Stomach (tissue), 8 donors: ENCODE measurements at regions not wholly inside any gene's neighbourhood (a gene's known extent, or its start where the extent isn't known, plus 50 kb on each side); places are given as distances from the start of the nearest gene placed in this dataset.

Experiments
- DNase-seq, 2 donors: peaks; one replicate each; pipeline versions ENCODE4 v3.0.0 to v3.0.0-alpha.2; 2013 to 2019
- H3K27ac ChIP-seq, 5 donors: fragments of 200-600 bp in 4 of 5; sonication (generic) in 4 of 5; one replicate each; pipeline ENCODE4 v1.5.1; 2013 to 2019; ENCODE audit warnings: mild to moderate bottlenecking in 1 of 5, moderate library complexity in 1 of 5
- H3K27me3 ChIP-seq, 3 donors: fragments of 200-600 bp; sonication (generic); one replicate each; pipeline ENCODE4 v1.5.1; 2017 to 2019; ENCODE audit warnings: mixed run types in 1 of 3
- H3K36me3 ChIP-seq, 4 donors: fragments of 200-600 bp; sonication (generic); 1 replicate in 3 of 4; 2 replicates in 1 of 4; pipeline ENCODE4 v1.5.1; 2016 to 2019
- H3K4me1 ChIP-seq, 4 donors: fragments of 200-600 bp; sonication (generic); one replicate each; pipeline ENCODE4 v1.5.1; 2016 to 2019
- H3K4me3 ChIP-seq, 4 donors: fragments of 200-600 bp; sonication (generic) in 3 of 4; one replicate each; pipeline ENCODE4 v1.5.1; 2016 to 2019; ENCODE audit warnings: mild to moderate bottlenecking in 1 of 4
- H3K9me3 ChIP-seq, 4 donors: fragments of 200-600 bp; sonication (generic); one replicate each; pipeline ENCODE4 v1.5.1; 2016 to 2019
- EP300 ChIP-seq: sonication (generic); formaldehyde crosslinking; IDR thresholded peaks from one replicate; pipeline ENCODE4 v1.6.1; 2017; ENCODE audit warnings: antibody characterized with exemption
- POLR2A ChIP-seq, 4 donors: fragments of 450-650 bp; IDR thresholded peaks; one replicate each; pipeline ENCODE4 v1.6.1; 2016; ENCODE audit warnings: antibody characterized with exemption in 4 of 4, control low read depth in 2 of 4, mild to moderate bottlenecking in 1 of 4, moderate library complexity in 1 of 4
- POLR2AphosphoS5 ChIP-seq, 3 donors: sonication (generic); formaldehyde crosslinking; IDR thresholded peaks; one replicate each; pipeline ENCODE4 v1.6.1; 2016; ENCODE audit warnings: antibody characterized with exemption in 3 of 3
- WGBS, 5 donors: extraction: QIAGEN DNeasy Blood & Tissue Kit in 3 of 5; methylation state at CpG; one replicate each; pipeline versions ENCODE4 v1.1.5 to v1.1.7; 2013 to 2018; 5-methylcytosine and 5-hydroxymethylcytosine counted together
- intact Hi-C: fragments of 100-400 bp; cut with DNase I; formaldehyde crosslinking; loops from one replicate; pipeline ENCODE4 v1.15.1; 2023; ENCODE audit warnings: low total_unique reads
- TF ChIP-seq, protein P1 (sequence below), 7 experiments: fragments of 450-650 bp in 4 of 7; fragments of 200-600 bp in 3 of 7; sonication (generic) in 3 of 7; IDR thresholded peaks; one replicate each; pipeline ENCODE4 v1.5.1; 2016 to 2019; ENCODE audit warnings: antibody characterized with exemption in 7 of 7, control low read depth in 2 of 7, mild to moderate bottlenecking in 1 of 7
- donor health status: healthy with polysubstance abuse.
- donor health status: Bipolar disorder and iron deficiency.
- donor health status: healthy.

DNA sequence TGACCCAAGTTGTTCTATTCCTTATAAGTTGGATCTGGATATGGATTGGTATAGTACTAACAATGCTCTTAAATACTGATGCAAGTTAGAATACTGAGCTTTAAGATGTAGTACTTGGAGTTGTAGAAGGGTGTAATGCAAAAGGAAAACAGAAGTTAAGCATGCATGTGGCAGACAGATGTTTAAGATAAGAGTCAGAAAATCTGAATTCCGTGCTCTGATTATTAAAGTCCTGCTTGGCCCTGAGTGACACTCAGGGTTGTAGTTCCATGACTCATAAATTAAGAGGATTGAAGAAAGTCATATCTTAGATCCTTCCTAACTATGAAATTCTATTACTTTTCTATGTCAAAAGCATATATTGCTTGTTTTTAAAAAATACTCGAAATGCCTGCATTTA is 250.6 kb downstream of the RPRM start:
- TF ChIP-seq POLR2A (IDR thresholded peaks at IDR 0.05) (no peak), EP300 (no peak), POLR2AphosphoS5 (IDR thresholded peaks at IDR 0.05) (no peak)
- TF ChIP-seq, protein P1, sequence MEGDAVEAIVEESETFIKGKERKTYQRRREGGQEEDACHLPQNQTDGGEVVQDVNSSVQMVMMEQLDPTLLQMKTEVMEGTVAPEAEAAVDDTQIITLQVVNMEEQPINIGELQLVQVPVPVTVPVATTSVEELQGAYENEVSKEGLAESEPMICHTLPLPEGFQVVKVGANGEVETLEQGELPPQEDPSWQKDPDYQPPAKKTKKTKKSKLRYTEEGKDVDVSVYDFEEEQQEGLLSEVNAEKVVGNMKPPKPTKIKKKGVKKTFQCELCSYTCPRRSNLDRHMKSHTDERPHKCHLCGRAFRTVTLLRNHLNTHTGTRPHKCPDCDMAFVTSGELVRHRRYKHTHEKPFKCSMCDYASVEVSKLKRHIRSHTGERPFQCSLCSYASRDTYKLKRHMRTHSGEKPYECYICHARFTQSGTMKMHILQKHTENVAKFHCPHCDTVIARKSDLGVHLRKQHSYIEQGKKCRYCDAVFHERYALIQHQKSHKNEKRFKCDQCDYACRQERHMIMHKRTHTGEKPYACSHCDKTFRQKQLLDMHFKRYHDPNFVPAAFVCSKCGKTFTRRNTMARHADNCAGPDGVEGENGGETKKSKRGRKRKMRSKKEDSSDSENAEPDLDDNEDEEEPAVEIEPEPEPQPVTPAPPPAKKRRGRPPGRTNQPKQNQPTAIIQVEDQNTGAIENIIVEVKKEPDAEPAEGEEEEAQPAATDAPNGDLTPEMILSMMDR (IDR thresholded peaks at IDR 0.05), result no peak
- Histone ChIP-seq H3K27me3 (no peaks in the 10 kb centered on the region), H3K4me3 (no peak overlapping the region)

DNA sequence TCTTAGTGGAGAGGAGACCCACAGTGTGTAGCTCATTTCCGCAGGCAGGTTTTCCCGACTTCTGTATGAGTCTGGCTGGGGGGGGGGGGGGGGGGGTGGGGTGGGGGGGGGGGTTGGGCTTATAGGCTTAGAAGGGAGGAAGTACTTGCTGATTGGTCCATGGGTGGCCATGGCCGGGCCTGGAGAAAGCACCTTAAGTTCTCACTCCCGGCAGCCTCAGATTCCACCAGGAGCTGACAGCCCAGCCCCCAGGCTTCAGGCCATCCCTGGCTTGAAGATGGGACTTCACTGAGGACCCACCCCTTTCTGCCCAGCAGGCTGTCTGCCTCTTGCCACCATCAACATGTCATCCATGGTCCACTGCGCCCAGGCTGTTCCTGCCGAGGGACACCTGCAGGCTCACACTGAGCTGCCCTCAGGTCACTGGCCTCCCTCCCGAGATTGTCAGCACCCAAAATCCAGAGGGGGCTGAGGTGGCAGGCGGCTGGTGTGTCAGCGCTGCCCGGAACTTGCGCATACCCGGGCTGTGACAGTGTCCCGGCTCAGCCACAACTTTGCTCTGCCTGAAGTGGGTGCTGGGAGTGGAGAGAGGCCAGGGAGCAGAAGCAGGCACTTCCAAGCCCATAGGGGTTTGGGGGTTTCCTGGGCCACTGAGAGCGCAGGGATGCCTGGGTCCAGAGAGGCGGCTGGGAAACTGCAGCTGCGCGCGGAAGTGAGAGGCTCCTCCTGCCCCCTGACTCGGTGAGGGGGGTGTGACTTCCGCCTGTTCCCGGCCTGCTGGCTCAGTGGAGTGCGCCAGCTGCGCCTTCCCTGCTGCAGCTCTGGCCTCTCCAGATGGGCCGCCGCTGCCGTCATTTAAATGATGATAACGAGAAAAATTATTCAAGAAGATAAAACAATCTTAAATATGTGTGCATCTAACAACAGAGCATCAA is 256.1 kb downstream of the RPRM start:
- no peak overlapping the region for H3K27ac ChIP-seq
- WGBS, 5 donors, result 90 to 94% (median 94%) methylated on average over 16 to 27 of the region's 27 CpGs

More for the DNA sequence above, 250.6 kb downstream of the RPRM start:
- WGBS, 5 donors, result 55 to 67% (median 62%) methylated on average over 2 of the region's 2 CpGs
- no peak overlapping the region for H3K27ac ChIP-seq
- H3K4me1 ChIP-seq, result no peaks in the 10 kb centered on the region
- no peaks in the 10 kb centered on the region for H3K36me3 ChIP-seq
- DNase-seq, result no peak
- H3K9me3 ChIP-seq, result peaks cover 0 to 28% (median under 1%) of the 10 kb centered on the region in 4 donors
- intact Hi-C loops, result no loop called here

DNA sequence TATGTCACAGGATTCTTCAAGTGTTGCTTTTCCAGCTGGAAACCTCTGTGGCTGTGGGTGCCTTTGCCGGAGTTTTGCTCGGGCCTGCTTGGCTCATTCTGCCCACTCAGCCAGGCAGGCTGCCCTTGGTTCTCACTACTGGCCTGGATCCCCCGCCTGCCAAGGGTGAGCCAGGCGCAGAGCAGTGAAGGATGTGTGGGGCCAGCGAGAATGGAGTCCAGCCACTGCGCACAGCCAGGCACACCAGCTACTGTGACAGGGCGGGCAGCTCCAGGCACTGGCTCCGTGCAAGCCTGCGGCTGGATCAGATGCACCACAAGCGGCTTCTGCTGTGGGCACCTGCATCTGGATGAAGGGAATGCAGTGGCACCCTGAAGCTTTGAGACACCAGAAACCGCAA is 257.1 kb downstream of the RPRM start:
- 84 to 96% (median 95%) methylated on average over 10 to 11 of the region's 11 CpGs for WGBS, 5 donors

More for the DNA sequence above, 256.1 kb downstream of the RPRM start:
- DNase-seq, result no peak
- no peak overlapping the region for H3K4me3 ChIP-seq
- intact Hi-C loops, result no loop called here
- H3K27me3 ChIP-seq, result no peaks in the 10 kb centered on the region
- TF ChIP-seq POLR2AphosphoS5 (IDR thresholded peaks at IDR 0.05), result no peak
- TF ChIP-seq POLR2A (IDR thresholded peaks at IDR 0.05), result no peak
- H3K36me3 ChIP-seq, result no peaks in the 10 kb centered on the region
- peaks cover 0 to 35% (median 4%) of the 10 kb centered on the region in 4 donors for H3K9me3 ChIP-seq
- H3K4me1 ChIP-seq, result no peaks in the 10 kb centered on the region

DNA sequence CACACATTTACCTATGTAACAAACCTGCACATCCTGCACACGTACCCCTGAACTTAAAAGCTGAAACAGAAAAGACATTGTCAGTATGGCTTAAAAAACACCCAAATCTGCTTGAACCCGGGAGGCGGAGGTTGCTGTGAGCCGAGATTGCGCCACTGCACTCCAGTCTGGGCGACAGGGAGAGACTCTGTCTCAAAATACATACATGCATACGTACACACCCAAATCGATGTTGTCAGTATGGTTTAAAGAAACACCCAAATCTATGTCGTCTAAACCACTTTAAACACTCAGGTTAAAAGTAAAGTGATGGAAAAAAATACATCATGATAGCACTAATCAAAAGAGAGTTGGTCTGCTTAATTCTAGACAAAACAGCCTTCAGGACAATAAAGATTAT is 257.5 kb downstream of the RPRM start:
- Histone ChIP-seq H3K9me3 (peaks cover 0 to 29% (median 4%) of the 10 kb centered on the region in 4 donors), H3K4me3 (no peak overlapping the region), H3K4me1 (no peaks in the 10 kb centered on the region), H3K27ac (no peak overlapping the region), H3K36me3 (no peaks in the 10 kb centered on the region), H3K27me3 (no peaks in the 10 kb centered on the region)
- DNase-seq, result no peak
- no peak for TF ChIP-seq POLR2A (IDR thresholded peaks at IDR 0.05)
- TF ChIP-seq EP300, result no peak
- TF ChIP-seq, protein P1 (IDR thresholded peaks at IDR 0.05), result no peak
- TF ChIP-seq POLR2AphosphoS5 (IDR thresholded peaks at IDR 0.05), result no peak
- 84 to 86% (median 85%) methylated on average over 9 of the region's 9 CpGs for WGBS, 5 donors
- intact Hi-C loops, result no loop called here

More for the DNA sequence above, 257.1 kb downstream of the RPRM start:
- H3K27me3 ChIP-seq, result no peaks in the 10 kb centered on the region
- no peak overlapping the region for H3K27ac ChIP-seq
- H3K4me1 ChIP-seq, result no peaks in the 10 kb centered on the region
- TF ChIP-seq POLR2A (IDR thresholded peaks at IDR 0.05) (no peak), EP300 (no peak)
- peaks cover 0 to 29% (median 4%) of the 10 kb centered on the region in 4 donors for H3K9me3 ChIP-seq
- DNase-seq, result no peak
- H3K36me3 ChIP-seq, result no peaks in the 10 kb centered on the region
- intact Hi-C loops, result no loop called here
- H3K4me3 ChIP-seq, result no peak overlapping the region

DNA sequence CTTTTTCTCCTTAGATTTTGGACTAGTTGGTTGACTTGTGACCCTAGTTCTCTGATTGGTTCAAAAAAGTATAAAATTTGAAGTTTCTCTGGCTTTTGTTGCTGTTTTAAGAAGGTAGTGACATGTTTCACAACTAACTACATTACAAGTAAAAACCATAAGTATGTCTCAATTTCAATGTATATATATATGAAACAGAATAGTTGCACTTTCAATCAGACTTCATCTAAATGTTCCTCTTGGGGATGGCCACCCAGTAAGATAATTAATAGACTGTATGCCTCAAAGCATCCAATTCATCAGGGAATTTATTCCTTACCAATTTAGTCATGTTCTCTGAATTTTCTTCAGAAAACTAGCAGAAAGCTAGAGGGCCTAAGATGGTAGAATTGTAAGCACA is 259.7 kb downstream of the RPRM start:
- H3K4me1 ChIP-seq, result no peaks in the 10 kb centered on the region
- TF ChIP-seq, protein P1 (IDR thresholded peaks at IDR 0.05), result no peak
- no peak for TF ChIP-seq POLR2AphosphoS5 (IDR thresholded peaks at IDR 0.05)
- no peak for TF ChIP-seq EP300
- no peak for TF ChIP-seq POLR2A (IDR thresholded peaks at IDR 0.05)
- no peak overlapping the region for H3K4me3 ChIP-seq
- DNase-seq, result no peak
- intact Hi-C loops, result no loop called here
- H3K27ac ChIP-seq, result no peak overlapping the region
- peaks cover 0 to 12% (median 4%) of the 10 kb centered on the region in 4 donors for H3K9me3 ChIP-seq
- no peaks in the 10 kb centered on the region for H3K36me3 ChIP-seq
- no peaks in the 10 kb centered on the region for H3K27me3 ChIP-seq
